ENCODE measurements at regions not wholly inside any gene's neighbourhood (a gene's known extent, or its start where the extent isn't known, plus 50 kb on each side); places are given as distances from the start of the nearest gene placed in this dataset.

DNA sequence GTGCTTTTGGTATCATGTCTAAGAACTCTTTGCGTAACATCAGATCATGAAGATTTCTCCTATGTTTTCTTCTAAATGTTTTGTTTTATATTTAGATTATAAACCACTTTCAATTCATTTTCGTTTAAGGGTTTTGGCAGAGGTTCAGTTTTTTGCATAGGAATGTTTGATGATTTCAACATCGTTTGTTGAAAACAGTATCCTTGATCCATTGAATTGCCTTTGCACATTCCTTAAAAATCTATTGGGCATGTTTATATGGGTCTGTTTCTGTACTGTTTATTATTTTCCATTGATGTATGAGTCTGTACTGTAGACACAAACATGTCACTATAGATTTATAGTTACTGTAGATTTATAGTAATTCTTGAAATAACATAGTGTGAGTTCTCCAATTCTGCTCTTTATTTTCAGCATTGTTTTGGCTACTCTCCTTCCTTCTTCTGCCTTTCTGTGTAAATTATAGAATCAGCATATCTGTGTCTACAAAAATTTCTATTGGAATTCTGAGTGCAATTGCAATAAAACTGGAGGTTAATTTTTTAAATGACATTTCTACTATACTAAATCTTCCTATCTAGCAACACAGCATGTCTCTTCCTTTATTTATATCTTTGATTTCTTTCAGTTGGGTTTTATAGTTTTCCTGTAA, 374.0 kb downstream of the SV2B start:
- no peak for DNase-seq
- ATAC-seq: no peak
- in situ Hi-C loops (cut with MboI; ENCODE audit: low sequenced_read_pairs in 4 of 4): no loop called here
- Histone ChIP-seq H3K27ac (no peak overlapping the region), H3K4me3 (no peak overlapping the region), H3K9me3 (no peaks in the 10 kb centered on the region), H3K4me1 (no peaks in the 10 kb centered on the region), H3K36me3 (no peaks in the 10 kb centered on the region), H3K27me3 (no peaks in the 10 kb centered on the region)
- TF ChIP-seq POLR2A (IDR thresholded peaks at IDR 0.05): no peak
- TF ChIP-seq, protein P1, sequence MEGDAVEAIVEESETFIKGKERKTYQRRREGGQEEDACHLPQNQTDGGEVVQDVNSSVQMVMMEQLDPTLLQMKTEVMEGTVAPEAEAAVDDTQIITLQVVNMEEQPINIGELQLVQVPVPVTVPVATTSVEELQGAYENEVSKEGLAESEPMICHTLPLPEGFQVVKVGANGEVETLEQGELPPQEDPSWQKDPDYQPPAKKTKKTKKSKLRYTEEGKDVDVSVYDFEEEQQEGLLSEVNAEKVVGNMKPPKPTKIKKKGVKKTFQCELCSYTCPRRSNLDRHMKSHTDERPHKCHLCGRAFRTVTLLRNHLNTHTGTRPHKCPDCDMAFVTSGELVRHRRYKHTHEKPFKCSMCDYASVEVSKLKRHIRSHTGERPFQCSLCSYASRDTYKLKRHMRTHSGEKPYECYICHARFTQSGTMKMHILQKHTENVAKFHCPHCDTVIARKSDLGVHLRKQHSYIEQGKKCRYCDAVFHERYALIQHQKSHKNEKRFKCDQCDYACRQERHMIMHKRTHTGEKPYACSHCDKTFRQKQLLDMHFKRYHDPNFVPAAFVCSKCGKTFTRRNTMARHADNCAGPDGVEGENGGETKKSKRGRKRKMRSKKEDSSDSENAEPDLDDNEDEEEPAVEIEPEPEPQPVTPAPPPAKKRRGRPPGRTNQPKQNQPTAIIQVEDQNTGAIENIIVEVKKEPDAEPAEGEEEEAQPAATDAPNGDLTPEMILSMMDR (IDR thresholded peaks at IDR 0.05 in 4 of 5, conservative IDR thresholded peaks at IDR 0.05 in 1 of 5): no peak
- intact Hi-C loops (cut with DNase I; ENCODE audit: low total_unique reads): no loop called here

DNA sequence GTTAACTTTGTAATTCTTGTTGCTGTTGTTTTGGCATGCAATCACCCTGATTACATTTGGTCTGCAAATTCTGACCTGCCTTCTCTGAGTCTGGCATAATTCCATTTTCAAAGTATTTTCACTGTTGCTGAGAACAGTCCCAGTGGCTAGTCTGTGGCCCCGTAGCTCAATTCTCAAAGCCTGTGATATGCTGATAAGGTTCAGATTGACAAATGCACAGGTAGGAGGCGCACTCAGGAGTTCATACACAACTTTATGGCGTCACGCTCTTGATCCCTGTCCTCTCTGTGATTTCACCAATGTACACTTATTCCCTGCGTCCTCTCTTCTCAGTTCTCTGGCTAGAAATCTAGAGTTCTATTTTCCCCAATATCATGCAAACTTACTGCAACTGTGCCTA, 376.6 kb upstream of the SLCO3A1 start:
- intact Hi-C loops (cut with DNase I; ENCODE audit: low total_unique reads): no loop called here
- Histone ChIP-seq H3K27ac (no peak overlapping the region), H3K36me3 (no peaks in the 10 kb centered on the region), H3K27me3 (no peaks in the 10 kb centered on the region), H3K4me3 (no peak overlapping the region), H3K9me3 (no peaks in the 10 kb centered on the region), H3K4me1 (no peaks in the 10 kb centered on the region)
- ATAC-seq (no peak), DNase-seq (no peak)
- TF ChIP-seq POLR2A (IDR thresholded peaks at IDR 0.05): no peak
- TF ChIP-seq, protein P1 (IDR thresholded peaks at IDR 0.05 in 4 of 5, conservative IDR thresholded peaks at IDR 0.05 in 1 of 5): no peak
- in situ Hi-C loops (cut with MboI; ENCODE audit: low sequenced_read_pairs in 4 of 4): no loop called here

DNA sequence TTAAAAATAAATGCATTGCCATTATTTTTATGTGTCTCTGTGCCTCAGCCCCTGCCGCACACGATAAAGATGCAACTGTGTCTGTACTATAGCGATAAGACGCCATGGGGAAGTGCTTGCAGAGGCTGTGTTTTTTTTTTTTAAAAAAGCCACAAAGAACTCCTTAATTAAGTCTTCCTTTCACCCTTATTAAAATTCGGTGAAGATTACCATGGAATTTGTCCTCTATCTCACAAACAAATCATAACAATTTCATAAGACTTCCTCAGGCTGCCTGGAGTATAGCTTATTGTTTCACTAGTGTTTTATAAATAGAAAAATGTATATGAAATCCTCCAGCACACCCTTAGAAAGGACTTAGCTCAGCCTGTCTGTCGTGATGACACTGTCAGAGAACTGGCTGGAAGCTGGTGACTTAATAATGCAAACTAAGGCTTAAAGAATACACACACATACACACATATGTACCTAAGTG, 374.8 kb upstream of the SLCO3A1 start:
- DNase-seq (no peak), ATAC-seq (no peak)
- no peaks in the 10 kb centered on the region for H3K27me3 ChIP-seq
- H3K27ac ChIP-seq: no peak overlapping the region
- TF ChIP-seq POLR2A (IDR thresholded peaks at IDR 0.05): no peak
- TF ChIP-seq, protein P1 (IDR thresholded peaks at IDR 0.05 in 4 of 5, conservative IDR thresholded peaks at IDR 0.05 in 1 of 5): no peak
- in situ Hi-C loops (cut with MboI; ENCODE audit: low sequenced_read_pairs in 4 of 4): no loop called here
- intact Hi-C loops (cut with DNase I; ENCODE audit: low total_unique reads): no loop called here
- no peaks in the 10 kb centered on the region for H3K36me3 ChIP-seq
- no peaks in the 10 kb centered on the region for H3K4me1 ChIP-seq
- H3K4me3 ChIP-seq: no peak overlapping the region
- no peaks in the 10 kb centered on the region for H3K9me3 ChIP-seq

DNA sequence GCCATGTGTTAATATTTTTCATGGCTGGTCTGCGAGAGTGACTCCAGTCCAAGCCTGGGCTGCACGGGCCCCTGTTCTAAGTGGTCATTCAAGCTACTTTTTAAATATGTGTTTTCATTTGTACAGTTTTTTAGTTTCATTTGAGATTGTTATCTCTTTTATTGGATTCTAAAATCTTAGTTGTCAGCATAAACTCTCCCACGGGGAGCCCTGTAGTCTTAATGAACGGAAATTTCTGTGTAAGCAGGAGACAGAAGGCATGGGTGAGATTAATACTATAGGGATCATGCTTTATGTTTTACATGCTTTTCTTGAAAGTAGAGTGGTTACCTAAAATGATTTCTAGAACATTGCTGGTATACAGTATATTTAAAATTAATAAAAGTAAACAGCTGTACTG, 373.1 kb upstream of the SLCO3A1 start:
- no peaks in the 10 kb centered on the region for H3K9me3 ChIP-seq
- H3K36me3 ChIP-seq: no peaks in the 10 kb centered on the region
- in situ Hi-C loops (cut with MboI; ENCODE audit: low sequenced_read_pairs in 4 of 4) (no loop called here), intact Hi-C loops (cut with DNase I; ENCODE audit: low total_unique reads) (no loop called here)
- no peak overlapping the region for H3K4me3 ChIP-seq
- no peak overlapping the region for H3K27ac ChIP-seq
- ATAC-seq (no peak), DNase-seq (no peak)
- TF ChIP-seq, protein P1 (IDR thresholded peaks at IDR 0.05 in 4 of 5, conservative IDR thresholded peaks at IDR 0.05 in 1 of 5): no peak
- TF ChIP-seq POLR2A (IDR thresholded peaks at IDR 0.05): no peak
- no peaks in the 10 kb centered on the region for H3K27me3 ChIP-seq
- H3K4me1 ChIP-seq: no peaks in the 10 kb centered on the region

DNA sequence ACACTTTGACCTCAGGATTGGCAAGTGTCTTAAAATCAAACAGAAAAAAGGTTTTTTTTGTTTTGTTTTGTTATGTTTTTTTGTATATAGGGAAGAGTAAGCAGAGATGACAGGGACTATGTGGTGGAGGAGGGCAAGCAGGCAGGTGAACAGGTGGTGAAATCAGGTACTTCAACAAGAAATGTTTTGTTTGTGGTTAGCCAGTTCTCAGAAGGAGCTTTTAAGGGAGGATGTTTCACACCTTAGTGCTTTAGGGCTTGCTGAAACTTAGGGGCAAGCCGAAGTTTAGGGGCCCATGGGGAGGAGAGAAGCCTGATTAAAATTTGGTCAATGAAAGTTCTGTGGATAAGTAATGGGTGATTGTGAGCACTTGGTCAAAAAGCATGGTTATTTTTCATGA, 370.7 kb upstream of the SLCO3A1 start:
- no peaks in the 10 kb centered on the region for H3K36me3 ChIP-seq
- intact Hi-C loops (cut with DNase I; ENCODE audit: low total_unique reads) (no loop called here), in situ Hi-C loops (cut with MboI; ENCODE audit: low sequenced_read_pairs in 4 of 4) (no loop called here)
- no peak overlapping the region for H3K4me3 ChIP-seq
- H3K27me3 ChIP-seq: no peaks in the 10 kb centered on the region
- H3K27ac ChIP-seq: no peak overlapping the region
- no peaks in the 10 kb centered on the region for H3K4me1 ChIP-seq
- no peak for ATAC-seq
- TF ChIP-seq, protein P1 (IDR thresholded peaks at IDR 0.05 in 4 of 5, conservative IDR thresholded peaks at IDR 0.05 in 1 of 5): no peak
- TF ChIP-seq POLR2A (IDR thresholded peaks at IDR 0.05): no peak
- no peaks in the 10 kb centered on the region for H3K9me3 ChIP-seq
- DNase-seq: no peak

Measured in gastrocnemius medialis (tissue), 4 donors.